GM12878 (cell line): ENCODE measurements at regions not wholly inside any gene's neighbourhood (a gene's known extent, or its start where the extent isn't known, plus 50 kb on each side); places are given as distances from the start of the nearest gene placed in this dataset.

ENCODE experiments used
- ATAC-seq: fragments of 200-7000 bp; cut with Tn5 transposase; 3 replicates; pipeline ENCODE4 v1.9.1; 2020; ENCODE audit warnings: mild to moderate bottlenecking, moderate library complexity
- BruUV-seq: library from RNA; stranded (reverse); fragments of 400-500 nt; replicated peaks from 2 replicates; lab custom pipeline; 2021; lab: Mats Ljungman, UMichigan
- CTCF ChIA-PET: fragments of 300-600 bp; sonication (Branson Sonifier 250); formaldehyde crosslinking; extraction: SDS; loops from one replicate; lab custom pipeline; 2021; ENCODE audit warnings: inconsistent platforms; lab: Yijun Ruan, JAX
- POLR2A ChIA-PET: fragments of 350-600 bp; formaldehyde crosslinking; extraction: SDS; loops from one replicate; lab custom pipeline; 2021; ENCODE audit warnings: inconsistent platforms; lab: Charles Lee
- RAD21 ChIA-PET: fragments of 300-600 bp; sonication (Branson Sonifier 250); formaldehyde crosslinking; loops from one replicate; lab custom pipeline; 2023; ENCODE audit warnings: antibody characterized with exemption; ENCODE audit not compliant: unreplicated experiment; lab: Charles Lee
- SMC1A ChIA-PET: fragments of 300-600 bp; sonication (Branson Sonifier 250); formaldehyde crosslinking; loops from one replicate; lab custom pipeline; 2023; ENCODE audit not compliant: unreplicated experiment, uncharacterized antibody; lab: Charles Lee
- DNase-seq: peaks from one replicate; pipeline ENCODE4 v3.0.0-alpha.2; 2011; ENCODE audit warnings: low read depth, low spot score
- FAIRE-seq: peaks from 3 replicates; lab custom pipeline; 2011; peaks lifted over from hg19 to GRCh38; lab: Jason Lieb, UNC
- H2AFZ ChIP-seq: 2 replicates; pipeline ENCODE4 v1.6.0; 2011; ENCODE audit warnings: low read depth, low read length, control low read depth; ENCODE audit not compliant: control insufficient read depth
- H3K27ac ChIP-seq: 2 replicates; pipeline ENCODE4 v1.5.1; 2011; ENCODE audit warnings: control low read depth; ENCODE audit not compliant: control insufficient read depth, insufficient read depth
- H3K27me3 ChIP-seq, 2 experiments: replicated peaks in 1 of 2; 2 replicates each; pipeline versions ENCODE4 v1.6.0 to v1.6.1; 2011; ENCODE audit warnings: low read length in 1 of 2; ENCODE audit not compliant: control insufficient read depth in 2 of 2, insufficient read depth in 2 of 2
- H3K36me3 ChIP-seq, 2 experiments: 2 replicates each; pipeline ENCODE4 v1.5.1; 2011; ENCODE audit warnings: low read length in 1 of 2; ENCODE audit not compliant: control insufficient read depth in 2 of 2, insufficient read depth in 2 of 2
- H3K4me1 ChIP-seq: 2 replicates; pipeline ENCODE4 v1.6.1; 2011; ENCODE audit warnings: mild to moderate bottlenecking, low read length, moderate library complexity, mixed read lengths; ENCODE audit not compliant: control insufficient read depth, insufficient read depth
- H3K4me2 ChIP-seq: 2 replicates; pipeline ENCODE4 v1.6.0; 2011; ENCODE audit warnings: control low read depth; ENCODE audit not compliant: control insufficient read depth, insufficient read depth
- H3K4me3 ChIP-seq: fragments of 200-600 bp; sonication (generic); 2 replicates; pipeline ENCODE4 v1.5.1; 2016
- H3K79me2 ChIP-seq: 2 replicates; pipeline ENCODE4 v1.6.0; 2011; ENCODE audit warnings: low read length; ENCODE audit not compliant: control insufficient read depth, insufficient read depth
- H3K9ac ChIP-seq: 2 replicates; pipeline ENCODE4 v1.8.0; 2011; ENCODE audit warnings: low read length, control low read depth, mixed read lengths; ENCODE audit not compliant: control insufficient read depth, insufficient read depth
- H3K9me3 ChIP-seq: replicated peaks from 3 replicates; pipeline ENCODE4 v1.5.1; 2011; ENCODE audit warnings: mild to moderate bottlenecking, low read length; ENCODE audit not compliant: control insufficient read depth, insufficient read depth
- H4K20me1 ChIP-seq: 2 replicates; pipeline ENCODE4 v1.6.0; 2011; ENCODE audit not compliant: control insufficient read depth, insufficient read depth
- BRCA1 ChIP-seq: IDR thresholded peaks from 2 replicates; pipeline ENCODE4 v1.6.1; 2011; ENCODE audit warnings: low read depth, low read length, improper control_type of control experiment
- CHD2 ChIP-seq: IDR thresholded peaks from 2 replicates; pipeline ENCODE4 v1.6.1; 2011; ENCODE audit warnings: low read depth, low read length, improper control_type of control experiment, borderline replicate concordance
- E4F1 ChIP-seq: fragments of 450-650 bp; IDR thresholded peaks from 2 replicates; pipeline ENCODE4 v1.6.1; 2018; ENCODE audit warnings: borderline replicate concordance, mild to moderate bottlenecking; ENCODE audit not compliant: partially characterized antibody
- EP300 ChIP-seq, 2 experiments: fragments of 150-350 bp in 1 of 2; IDR thresholded peaks; 2 replicates each; pipeline ENCODE4 v1.6.1; 2011 to 2012; ENCODE audit warnings: low read depth in 2 of 2, low read length in 2 of 2, borderline replicate concordance in 1 of 2, improper control_type of control experiment in 1 of 2, inconsistent platforms in 1 of 2; ENCODE audit not compliant: control insufficient read depth in 1 of 2
- ETV6 ChIP-seq, 2 experiments: fragments of 450-650 bp in 1 of 2; IDR thresholded peaks in 1 of 2; conservative IDR thresholded peaks in 1 of 2; 2 replicates each; pipeline ENCODE4 v1.6.1; 2014; ENCODE audit warnings: antibody characterized with exemption in 1 of 2, borderline replicate concordance in 1 of 2, low read depth in 1 of 2, mild to moderate bottlenecking in 1 of 2, moderate library complexity in 1 of 2
- GATAD2B ChIP-seq: fragments of 450-650 bp; conservative IDR thresholded peaks from 2 replicates; pipeline ENCODE4 v1.6.1; 2017; ENCODE audit warnings: low read depth, mild to moderate bottlenecking, moderate library complexity
- IKZF2 ChIP-seq, 2 experiments: fragments of 450-650 bp; IDR thresholded peaks; 2 replicates each; pipeline ENCODE4 v1.6.1; 2017; ENCODE audit warnings: mild to moderate bottlenecking in 2 of 2, moderate library complexity in 2 of 2
- MEF2B ChIP-seq: fragments of 450-650 bp; IDR thresholded peaks from 2 replicates; pipeline ENCODE4 v1.6.1; 2018; ENCODE audit warnings: mild to moderate bottlenecking, moderate library complexity; ENCODE audit not compliant: partially characterized antibody, poor library complexity, severe bottlenecking
- MLLT1 ChIP-seq: fragments of 450-650 bp; IDR thresholded peaks from 2 replicates; pipeline ENCODE4 v1.6.1; 2016; ENCODE audit warnings: mild to moderate bottlenecking
- MYB ChIP-seq: fragments of 150-350 bp; IDR thresholded peaks from 2 replicates; pipeline ENCODE4 v1.6.1; 2014; ENCODE audit warnings: mild to moderate bottlenecking, low read depth, low read length, borderline replicate concordance
- NR2C1 ChIP-seq: fragments of 450-650 bp; IDR thresholded peaks from 2 replicates; pipeline ENCODE4 v1.6.1; 2017; ENCODE audit warnings: antibody characterized with exemption, mild to moderate bottlenecking, moderate library complexity
- NR2C2 ChIP-seq: IDR thresholded peaks from 2 replicates; pipeline ENCODE4 v1.6.1; 2011; ENCODE audit warnings: borderline replicate concordance, low read depth; ENCODE audit not compliant: control insufficient read depth, insufficient read length
- PAX5 ChIP-seq: IDR thresholded peaks from 2 replicates; pipeline ENCODE4 v1.6.1; 2011; ENCODE audit warnings: low read depth, low read length, borderline replicate concordance
- PAX8 ChIP-seq: fragments of 450-650 bp; IDR thresholded peaks from 2 replicates; pipeline ENCODE4 v1.6.1; 2017; ENCODE audit warnings: mild to moderate bottlenecking, moderate library complexity
- RELA ChIP-seq: fragments of 450-650 bp; IDR thresholded peaks from 2 replicates; pipeline ENCODE4 v1.8.0; 2014; ENCODE audit warnings: borderline replicate concordance; ENCODE audit not compliant: partially characterized antibody
- SIN3A ChIP-seq: IDR thresholded peaks from 2 replicates; pipeline ENCODE4 v1.6.1; 2012; ENCODE audit warnings: low read depth, low read length, improper control_type of control experiment
- SMAD5 ChIP-seq: IDR thresholded peaks from 2 replicates; pipeline ENCODE4 v1.6.1; 2016; ENCODE audit warnings: antibody characterized with exemption, low read depth
- TCF7 ChIP-seq: IDR thresholded peaks from 2 replicates; pipeline ENCODE4 v1.6.1; 2014; ENCODE audit warnings: antibody characterized with exemption, borderline replicate concordance
- ZNF622 ChIP-seq: fragments of 450-650 bp; IDR thresholded peaks from 2 replicates; pipeline ENCODE4 v1.6.1; 2017; ENCODE audit warnings: mild to moderate bottlenecking, inconsistent platforms
- WGBS: methylation state at CpG from one replicate; pipeline ENCODE4 v1.1.6; 2016; ENCODE audit warnings: low lambda C conversion rate; ENCODE audit not compliant: insufficient replicate concordance, insufficient coverage; ENCODE audit errors: missing lambda C conversion rate; 5-methylcytosine and 5-hydroxymethylcytosine counted together
- in situ Hi-C: fragments of 300-500 bp; cut with MboI; formaldehyde crosslinking; loops from 9 replicates; pipeline ENCODE4 v1.14.3; 2018; ENCODE audit warnings: mixed read lengths
- intact Hi-C: fragments of 100-400 bp; cut with micrococcal nuclease; formaldehyde crosslinking; loops from one replicate; pipeline ENCODE4 v1.14.2; 2022; ENCODE audit not compliant: unreplicated experiment

- no peaks in the 10 kb centered on the region for H3K36me3 ChIP-seq
- TF ChIP-seq CHD2 (no peak), ZNF622 (no peak), ETV6 (conservative IDR thresholded peaks at IDR 0.05 in 1 of 2, IDR thresholded peaks at IDR 0.05 in 1 of 2; ENCODE audit: borderline replicate concordance in 1 of 2, low read depth in 1 of 2) (no peak), IKZF2 (IDR thresholded peaks at IDR 0.05) (no peak), SMAD5 (no peak), EP300 (IDR thresholded peaks at IDR 0.05; ENCODE audit: borderline replicate concordance in 1 of 2, control insufficient read depth in 1 of 2, low read depth in 2 of 2, low read length in 2 of 2) (no peak), GATAD2B (no peak), MYB (no peak), PAX5 (no peak), NR2C1 (no peak), NR2C2 (no peak), MEF2B (no peak), E4F1 (no peak), TCF7 (no peak), RELA (no peak), SIN3A (no peak), BRCA1 (no peak), PAX8 (no peak), MLLT1 (no peak)
- TF ChIP-seq, all 136 proteins: peak for 0
- no peaks in the 10 kb centered on the region for H3K79me2 ChIP-seq
- no TSS peak for BruUV-seq
- no peaks in the 10 kb centered on the region; the same call in 1 of the 2 replicates for H4K20me1 ChIP-seq
- intact Hi-C loops (no loop called here), in situ Hi-C loops (no loop called here)
- DNase-seq (no peak), FAIRE-seq (no peak), ATAC-seq (peak; percentile 38)
- peak overlapping the region; percentile 13; the same call in 1 of the 2 replicates for H3K4me2 ChIP-seq
- H3K4me1 ChIP-seq, result no peaks in the 10 kb centered on the region
- ChIA-PET POLR2A (no interaction called here), RAD21 (interaction anchor here (1.0 to 2.1 kb wide), 4 partner anchors 10 to 344 kb away, joined by 3 to 9 read pairs (median 6); no protein-coding TSS in a partner anchor), SMC1A (interaction anchor here (1.0 to 2.7 kb wide), 6 partner anchors 8 to 348 kb away, joined by 3 to 14 read pairs (median 4); no protein-coding TSS in a partner anchor), CTCF (interaction anchor here (0.6 to 2.3 kb wide), 7 partner anchors 9 to 348 kb away, joined by 3 to 18 read pairs (median 3); no protein-coding TSS in a partner anchor)
- no peak overlapping the region for H3K27ac ChIP-seq
- no peaks in the 10 kb centered on the region for H3K27me3 ChIP-seq
- WGBS, result 14% methylated on average over 3 of the region's 3 CpGs
- no peaks in the 10 kb centered on the region for H3K9me3 ChIP-seq
- no peak overlapping the region for H3K4me3 ChIP-seq
- H3K9ac ChIP-seq, result no peak overlapping the region
- H2AFZ ChIP-seq, result no peak overlapping the region
Observed at GRCh38 chr13:39268398-39268797, 230.1 kb downstream of the NHLRC3 start.
